Fibroblast of lung (primary cell): ENCODE measurements at regions not wholly inside any gene's neighbourhood (a gene's known extent, or its start where the extent isn't known, plus 50 kb on each side); places are given as distances from the start of the nearest gene placed in this dataset.
"Not testable (repeated sequence)": the region's sequence is repeated elsewhere in the genome, so short reads cannot be mapped to it uniquely, and the experiment has no call there.

Experiments used
- DNase-seq, 2 donors: peaks; one replicate each; pipeline versions ENCODE4 v3.0.0 to v3.0.0-alpha.2; 2010; ENCODE audit warnings: low read depth in 2 of 2
- H2AFZ ChIP-seq: 2 replicates; pipeline ENCODE4 v1.5.1; 2012; ENCODE audit warnings: low read length, control low read depth, inconsistent platforms
- H3K27ac ChIP-seq: 2 replicates; pipeline ENCODE4 v1.5.1; 2011; ENCODE audit warnings: low read length, control low read depth; ENCODE audit not compliant: insufficient read depth
- H3K27me3 ChIP-seq: 2 replicates; pipeline ENCODE4 v1.5.1; 2011; ENCODE audit warnings: mild to moderate bottlenecking, low read length; ENCODE audit not compliant: control insufficient read depth, insufficient read depth
- H3K36me3 ChIP-seq: 2 replicates; pipeline ENCODE4 v1.5.1; 2011; ENCODE audit warnings: low read length; ENCODE audit not compliant: control insufficient read depth, insufficient read depth
- H3K4me1 ChIP-seq: 2 replicates; pipeline ENCODE4 v1.5.1; 2011; ENCODE audit warnings: low read length; ENCODE audit not compliant: control insufficient read depth, insufficient read depth; ENCODE audit errors: extremely low read depth
- H3K4me2 ChIP-seq: 2 replicates; pipeline ENCODE4 v1.5.1; 2011; ENCODE audit warnings: low read length, control low read depth; ENCODE audit not compliant: insufficient read depth; ENCODE audit errors: extremely low read depth
- H3K4me3 ChIP-seq, 4 experiments: fragments of 200-600 bp in 1 of 4; sonication (generic) in 1 of 4; replicated peaks in 1 of 4; 2 replicates each; pipeline ENCODE4 v1.5.1; 2011 to 2016; ENCODE audit warnings: low read length in 4 of 4, low read depth in 3 of 4, mild to moderate bottlenecking in 3 of 4, control low read depth in 2 of 4, inconsistent platforms in 1 of 4, mixed read lengths in 1 of 4; ENCODE audit not compliant: insufficient read depth in 1 of 4; ENCODE audit errors: control extremely low read depth in 1 of 4
- H3K79me2 ChIP-seq: 2 replicates; pipeline ENCODE4 v1.5.1; 2012; ENCODE audit warnings: mild to moderate bottlenecking, low read length, inconsistent platforms; ENCODE audit not compliant: control insufficient read depth, insufficient read depth
- H3K9ac ChIP-seq: 2 replicates; pipeline ENCODE4 v1.5.1; 2011; ENCODE audit warnings: mild to moderate bottlenecking, low read length, control low read depth; ENCODE audit not compliant: insufficient read depth
- H3K9me3 ChIP-seq: 2 replicates; pipeline ENCODE4 v1.5.1; 2012; ENCODE audit warnings: low read depth, low read length; ENCODE audit not compliant: control insufficient read depth, insufficient read depth
- H4K20me1 ChIP-seq: 2 replicates; pipeline ENCODE4 v1.5.1; 2011; ENCODE audit warnings: low read length; ENCODE audit not compliant: control insufficient read depth, insufficient read depth; ENCODE audit errors: extremely low read depth
- CTCF ChIP-seq, 2 donors: IDR thresholded peaks in 1 of 2; conservative IDR thresholded peaks in 1 of 2; 1 replicate in 1 of 2; 2 replicates in 1 of 2; pipeline ENCODE4 v1.5.1; 2011 to 2012; ENCODE audit warnings: low read length in 2 of 2, control low read depth in 1 of 2, inconsistent platforms in 1 of 2, low read depth in 1 of 2, mild to moderate bottlenecking in 1 of 2
- EZH2 ChIP-seq: IDR thresholded peaks from 2 replicates; pipeline ENCODE4 v1.5.1; 2012; ENCODE audit warnings: low read length, control low read depth, mild to moderate bottlenecking; ENCODE audit errors: missing control alignments

- not testable (repeated sequence) for H3K27ac ChIP-seq, H3K36me3 ChIP-seq, DNase-seq, H3K79me2 ChIP-seq, H3K9ac ChIP-seq, H3K27me3 ChIP-seq, H3K9me3 ChIP-seq, H3K4me3 ChIP-seq, H4K20me1 ChIP-seq, H3K4me2 ChIP-seq, H2AFZ ChIP-seq, H3K4me1 ChIP-seq
Observed at GRCh38 chr22:16660989-16661388, 68.4 kb upstream of the CCT8L2 start.

- not testable (repeated sequence) for H3K4me3 ChIP-seq, H3K9ac ChIP-seq, H4K20me1 ChIP-seq, H3K4me2 ChIP-seq, H3K79me2 ChIP-seq, H3K27me3 ChIP-seq, H3K4me1 ChIP-seq, H3K9me3 ChIP-seq, H3K36me3 ChIP-seq, H3K27ac ChIP-seq, H2AFZ ChIP-seq, DNase-seq
Observed at GRCh38 chr22:16660570-16660969, 68.0 kb upstream of the CCT8L2 start.

- H3K9ac ChIP-seq, H3K4me2 ChIP-seq, H4K20me1 ChIP-seq, H3K27me3 ChIP-seq, H3K4me1 ChIP-seq, H3K79me2 ChIP-seq, H3K27ac ChIP-seq, DNase-seq, H3K9me3 ChIP-seq, H2AFZ ChIP-seq, H3K4me3 ChIP-seq, H3K36me3 ChIP-seq: not testable (repeated sequence)
Observed at GRCh38 chr22:16659273-16659834, 66.7 kb upstream of the CCT8L2 start.

DNA sequence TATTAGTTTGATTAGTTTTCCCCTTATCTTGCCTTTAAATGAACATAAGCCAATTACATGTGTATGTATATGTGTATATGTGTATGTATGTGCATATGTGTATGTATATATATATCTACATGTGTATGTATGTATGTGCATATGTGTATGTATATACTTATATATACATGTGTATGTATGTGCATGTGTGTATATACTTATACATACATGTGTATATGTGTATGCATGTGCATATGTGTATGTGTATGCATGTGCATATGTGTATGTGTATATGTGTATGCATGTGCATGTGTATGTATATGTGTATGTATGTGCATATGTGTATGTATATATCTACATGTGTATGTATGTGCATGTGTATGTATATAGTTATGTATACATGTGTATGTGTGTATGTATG lies 65.5 kb upstream of the CCT8L2 start:
- Histone ChIP-seq H3K27me3 (no peaks in the 10 kb centered on the region), H3K4me2 (no peak overlapping the region), H3K9me3 (no peaks in the 10 kb centered on the region), H3K9ac (no peak overlapping the region), H3K4me3 (no peak overlapping the region), H3K36me3 (no peaks in the 10 kb centered on the region), H2AFZ (no peak overlapping the region), H3K27ac (no peak overlapping the region), H3K4me1 (no peaks in the 10 kb centered on the region), H3K79me2 (no peaks in the 10 kb centered on the region), H4K20me1 (no peaks in the 10 kb centered on the region)
- no peak for DNase-seq
- TF ChIP-seq EZH2 (no peak), CTCF (conservative IDR thresholded peaks at IDR 0.05 in 1 of 2, IDR thresholded peaks at IDR 0.05 in 1 of 2; ENCODE audit: low read depth in 1 of 2, low read length in 2 of 2) (no peak)
